Trophoblast cell (in vitro differentiated cells and primary cell): ENCODE measurements at regions not wholly inside any gene's neighbourhood (a gene's known extent, or its start where the extent isn't known, plus 50 kb on each side); places are given as distances from the start of the nearest gene placed in this dataset.

Experiments used
- DNase-seq, 2 donors: peaks; one replicate each; pipeline ENCODE4 v3.0.0-alpha.2; 2016
- H2AFZ ChIP-seq: 2 replicates; pipeline ENCODE4 v1.6.1; 2013; ENCODE audit warnings: low read length, moderate library complexity, mild to moderate bottlenecking; ENCODE audit not compliant: insufficient read depth, poor library complexity
- H2AK5ac ChIP-seq: 2 replicates; pipeline ENCODE4 v1.6.1; 2013; ENCODE audit warnings: mild to moderate bottlenecking, low read length
- H2BK120ac ChIP-seq: 2 replicates; pipeline ENCODE4 v1.6.1; 2013; ENCODE audit warnings: low read length, mild to moderate bottlenecking, moderate library complexity; ENCODE audit not compliant: insufficient read depth, poor library complexity
- H2BK12ac ChIP-seq: 2 replicates; pipeline ENCODE4 v1.6.1; 2013; ENCODE audit warnings: mild to moderate bottlenecking, low read length, moderate library complexity
- H2BK5ac ChIP-seq: 2 replicates; pipeline ENCODE4 v1.6.1; 2013; ENCODE audit warnings: low read length, low read depth, moderate library complexity, mild to moderate bottlenecking; ENCODE audit not compliant: poor library complexity
- H3K14ac ChIP-seq: 2 replicates; pipeline ENCODE4 v1.6.1; 2013; ENCODE audit warnings: mild to moderate bottlenecking, low read length
- H3K18ac ChIP-seq: 2 replicates; pipeline ENCODE4 v1.6.1; 2013; ENCODE audit warnings: mild to moderate bottlenecking, low read length
- H3K23ac ChIP-seq: 2 replicates; pipeline ENCODE4 v1.6.1; 2013; ENCODE audit warnings: low read length
- H3K27ac ChIP-seq: 2 replicates; pipeline ENCODE4 v1.5.1; 2013; ENCODE audit warnings: low read depth, mild to moderate bottlenecking, inconsistent platforms, low read length, moderate library complexity
- H3K27me3 ChIP-seq: 2 replicates; pipeline ENCODE4 v1.6.1; 2013; ENCODE audit warnings: inconsistent platforms, mild to moderate bottlenecking, low read length, moderate library complexity; ENCODE audit not compliant: insufficient read depth
- H3K36me3 ChIP-seq, 2 experiments: 1 replicate in 1 of 2; 2 replicates in 1 of 2; pipeline ENCODE4 v1.6.1; 2013; ENCODE audit warnings: low read length in 2 of 2, mild to moderate bottlenecking in 2 of 2, moderate library complexity in 1 of 2; ENCODE audit not compliant: insufficient read depth in 2 of 2, control insufficient read depth in 1 of 2
- H3K4ac ChIP-seq: 2 replicates; pipeline ENCODE4 v1.6.1; 2013; ENCODE audit warnings: low read depth, mild to moderate bottlenecking, low read length, moderate library complexity
- H3K4me1 ChIP-seq, 2 experiments: 1 replicate in 1 of 2; 2 replicates in 1 of 2; pipeline ENCODE4 v1.6.1; 2013; ENCODE audit warnings: low read length in 2 of 2, mild to moderate bottlenecking in 2 of 2, moderate library complexity in 1 of 2; ENCODE audit not compliant: insufficient read depth in 2 of 2, control insufficient read depth in 1 of 2
- H3K4me2 ChIP-seq: 2 replicates; pipeline ENCODE4 v1.6.1; 2013; ENCODE audit warnings: inconsistent platforms, mild to moderate bottlenecking, low read length, moderate library complexity
- H3K4me3 ChIP-seq: 2 replicates; pipeline ENCODE4 v1.5.1; 2013; ENCODE audit warnings: mild to moderate bottlenecking, low read depth, low read length, inconsistent platforms
- H3K79me1 ChIP-seq: one replicate; pipeline ENCODE4 v1.6.1; 2013; ENCODE audit warnings: low read length
- H3K79me2 ChIP-seq: 2 replicates; pipeline ENCODE4 v1.6.1; 2013; ENCODE audit warnings: low read length, mild to moderate bottlenecking; ENCODE audit not compliant: control insufficient read depth, insufficient read depth, poor library complexity
- H3K9ac ChIP-seq: 2 replicates; pipeline ENCODE4 v1.6.1; 2013; ENCODE audit warnings: mild to moderate bottlenecking, low read length
- H3K9me3 ChIP-seq: 2 replicates; pipeline ENCODE4 v1.6.1; 2013; ENCODE audit warnings: low read depth, mild to moderate bottlenecking, control low read depth, inconsistent platforms, low read length; ENCODE audit not compliant: insufficient read depth
- H4K12ac ChIP-seq: 2 replicates; pipeline ENCODE4 v1.6.1; 2013; ENCODE audit warnings: low read depth, mild to moderate bottlenecking, low read length, moderate library complexity
- H4K8ac ChIP-seq: 2 replicates; pipeline ENCODE4 v1.6.1; 2013; ENCODE audit warnings: low read depth, mild to moderate bottlenecking, low read length, moderate library complexity
- H4K91ac ChIP-seq: one replicate; pipeline ENCODE4 v1.6.1; 2013; ENCODE audit warnings: low read depth, mild to moderate bottlenecking, low read length, moderate library complexity
- WGBS: extraction: QIAGEN DNeasy Blood & Tissue Kit; methylation state at CpG from one replicate; pipeline ENCODE4 v1.1.7; 2013; ENCODE audit warnings: missing lambda C conversion rate; ENCODE audit not compliant: insufficient read length, insufficient coverage; ENCODE audit errors: extremely low coverage; 5-methylcytosine and 5-hydroxymethylcytosine counted together

DNA sequence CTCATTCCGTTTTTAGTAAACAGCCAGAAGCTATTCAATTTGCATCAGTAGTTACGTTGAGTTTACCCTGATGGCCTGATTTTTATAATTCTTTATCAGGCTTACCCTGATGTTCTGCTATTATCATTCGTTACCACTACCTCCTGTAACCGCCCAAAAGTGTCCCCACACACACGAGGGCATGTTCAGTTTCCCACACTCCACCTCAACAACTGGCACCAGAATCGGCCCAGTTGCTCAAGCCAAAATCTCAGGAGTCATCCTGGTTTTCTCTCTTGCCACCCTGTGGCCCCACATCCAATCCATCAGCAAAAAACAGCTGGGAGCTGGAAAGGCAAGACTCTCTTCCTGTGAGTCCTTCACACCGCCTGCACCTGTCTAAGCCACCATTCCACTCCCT, 102.9 kb upstream of the RAB6C start:
- Histone ChIP-seq H4K8ac (peak overlapping the region; percentile 32), H3K4ac (no peak overlapping the region), H2BK5ac (no peak overlapping the region), H3K4me2 (peak overlapping the region; percentile 89), H2AK5ac (no peak overlapping the region), H3K27ac (no peak overlapping the region), H3K79me1 (peaks cover 2% of the 10 kb centered on the region), H3K27me3 (no peaks in the 10 kb centered on the region), H4K91ac (no peak overlapping the region), H3K4me3 (no peak overlapping the region), H3K23ac (no peak overlapping the region), H2BK120ac (no peak overlapping the region), H3K18ac (no peak overlapping the region), H3K9me3 (peaks cover 2% of the 10 kb centered on the region), H3K14ac (no peak overlapping the region), H3K9ac (no peak overlapping the region), H4K12ac (no peak overlapping the region), H2BK12ac (no peak overlapping the region), H3K4me1 (peaks cover 2% of the 10 kb centered on the region in 2 experiments), H3K36me3 (no peaks in the 10 kb centered on the region), H2AFZ (no peak overlapping the region), H3K79me2 (no peaks in the 10 kb centered on the region)
- DNase-seq: no peak
- WGBS: no CpG with 5 or more reads among the region's 7 CpGs

GRCh38 chr2:129877289-129877741, 102.2 kb upstream of the RAB6C start:
- Histone ChIP-seq H3K79me1 (peaks cover 2% of the 10 kb centered on the region), H3K36me3 (no peaks in the 10 kb centered on the region), H3K23ac (no peak overlapping the region), H2AFZ (peak overlapping the region; percentile 98), H4K8ac (peak overlapping the region; percentile 97), H3K18ac (peak overlapping the region; percentile 94), H4K91ac (peak overlapping the region; percentile 66), H3K9ac (peak overlapping the region; percentile 82), H2BK120ac (peak overlapping the region; percentile 75), H4K12ac (peak overlapping the region; percentile 47), H3K79me2 (no peaks in the 10 kb centered on the region), H2BK12ac (no peak overlapping the region), H3K4ac (peak overlapping the region; percentile 72), H3K4me2 (peak overlapping the region; percentile 89), H2BK5ac (peak overlapping the region; percentile 66), H3K27me3 (no peaks in the 10 kb centered on the region), H2AK5ac (no peak overlapping the region), H3K14ac (peak overlapping the region; percentile 87), H3K4me3 (peak overlapping the region; percentile 76), H3K9me3 (peaks cover 2% of the 10 kb centered on the region), H3K27ac (no peak overlapping the region), H3K4me1 (peaks cover 2% of the 10 kb centered on the region in 2 experiments)
- WGBS: no CpG with 5 or more reads among the region's 20 CpGs
- DNase-seq: peak; percentile 55 to 74

GRCh38 chr2:129877795-129878775, 101.4 kb upstream of the RAB6C start:
- Histone ChIP-seq H3K79me1 (peaks cover 2% of the 10 kb centered on the region), H3K23ac (no peak overlapping the region), H4K12ac (no peak overlapping the region), H3K27ac (no peak overlapping the region), H2BK120ac (no peak overlapping the region), H4K91ac (no peak overlapping the region), H4K8ac (peak overlapping the region; percentile 65), H3K27me3 (no peaks in the 10 kb centered on the region), H3K36me3 (no peaks in the 10 kb centered on the region), H3K14ac (no peak overlapping the region), H2AFZ (peak overlapping the region; percentile 66), H3K4me2 (peak overlapping the region; percentile 58), H2BK5ac (no peak overlapping the region), H3K4me1 (peaks cover 2% of the 10 kb centered on the region in 2 experiments), H3K4ac (no peak overlapping the region), H3K9me3 (peaks cover 2% of the 10 kb centered on the region), H3K9ac (no peak overlapping the region), H2AK5ac (no peak overlapping the region), H3K79me2 (no peaks in the 10 kb centered on the region), H2BK12ac (no peak overlapping the region), H3K18ac (no peak overlapping the region), H3K4me3 (peak overlapping the region; percentile 70)
- WGBS: no CpG with 5 or more reads among the region's 50 CpGs
- DNase-seq: peak in 1 of 2 donors; percentile 43

DNA sequence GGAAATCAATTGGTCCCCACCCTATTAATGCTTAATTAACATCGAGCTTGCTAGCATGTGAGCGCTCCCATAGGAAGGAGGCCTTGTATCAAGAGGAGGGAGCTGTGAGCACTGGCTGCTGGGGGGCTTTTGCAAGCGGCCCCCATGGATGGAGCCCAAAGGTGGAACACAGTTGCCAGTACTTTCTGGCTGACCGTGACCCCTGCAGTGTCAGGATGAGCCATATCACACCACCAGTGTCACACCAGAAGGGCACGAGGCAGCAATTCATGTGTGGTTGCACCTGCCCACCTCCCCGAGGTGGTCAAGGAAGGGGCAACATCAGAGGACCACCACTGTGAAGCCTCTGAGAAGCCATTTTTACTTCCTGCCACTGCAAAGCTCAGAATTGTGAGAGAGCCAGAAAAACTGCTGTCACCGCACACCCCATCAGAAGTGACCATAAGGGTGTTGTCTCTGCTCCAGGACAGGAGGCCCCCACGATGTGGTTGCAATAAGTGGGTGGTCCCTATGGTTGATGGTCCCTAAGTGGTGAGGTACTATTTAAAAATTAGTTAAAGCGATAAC, 99.8 kb upstream of the RAB6C start:
- Histone ChIP-seq H3K27me3 (no peaks in the 10 kb centered on the region), H3K9me3 (peaks cover 4% of the 10 kb centered on the region), H3K27ac (no peak overlapping the region), H3K9ac (no peak overlapping the region), H3K18ac (no peak overlapping the region), H3K36me3 (no peaks in the 10 kb centered on the region), H2BK120ac (no peak overlapping the region), H3K4me1 (peaks cover 2% of the 10 kb centered on the region in 2 experiments), H3K4me2 (no peak overlapping the region), H2BK5ac (no peak overlapping the region), H3K4ac (no peak overlapping the region), H3K14ac (no peak overlapping the region), H4K8ac (no peak overlapping the region), H3K79me2 (no peaks in the 10 kb centered on the region), H3K23ac (no peak overlapping the region), H2AFZ (no peak overlapping the region), H4K12ac (no peak overlapping the region), H2BK12ac (no peak overlapping the region), H3K79me1 (peaks cover 2% of the 10 kb centered on the region), H4K91ac (no peak overlapping the region), H3K4me3 (no peak overlapping the region), H2AK5ac (no peak overlapping the region)
- WGBS: no CpG with 5 or more reads among the region's 9 CpGs
- no peak for DNase-seq
